H1 (cell line): ENCODE measurements at regions not wholly inside any gene's neighbourhood (a gene's known extent, or its start where the extent isn't known, plus 50 kb on each side); places are given as distances from the start of the nearest gene placed in this dataset.
"Not testable (repeated sequence)": the region's sequence is repeated elsewhere in the genome, so short reads cannot be mapped to it uniquely, and the experiment has no call there.

ENCODE experiments used
- CTCF ChIA-PET: fragments of 300-600 bp; sonication (Branson Sonifier 250); formaldehyde crosslinking; loops from one replicate; lab custom pipeline; 2021; ENCODE audit not compliant: partially characterized antibody; lab: Charles Lee
- POLR2A ChIA-PET: fragments of 300-600 bp; sonication (Branson Sonifier 250); formaldehyde crosslinking; loops from one replicate; lab custom pipeline; 2021; ENCODE audit warnings: inconsistent platforms; ENCODE audit not compliant: partially characterized antibody; lab: Charles Lee
- DNase-seq, 2 experiments: peaks; one replicate each; pipeline versions ENCODE4 v3.0.0 to v3.0.0-alpha.2; 2010 to 2022; ENCODE audit warnings: low spot score in 2 of 2, low read depth in 1 of 2, mixed read lengths in 1 of 2
- FAIRE-seq: peaks from 2 replicates; lab custom pipeline; 2011; peaks lifted over from hg19 to GRCh38; lab: Jason Lieb, UNC
- H2AFZ ChIP-seq: 2 replicates; pipeline ENCODE4 v1.8.1; 2012; ENCODE audit warnings: low read length, inconsistent platforms
- H2AK5ac ChIP-seq: 2 replicates; pipeline ENCODE4 v1.6.1; 2013; ENCODE audit warnings: low read depth, low read length
- H2BK120ac ChIP-seq: replicated peaks from 2 replicates; pipeline ENCODE3; 2013; ENCODE audit warnings: low read depth, low read length, inconsistent platforms
- H2BK12ac ChIP-seq: 2 replicates; pipeline ENCODE4 v1.6.1; 2013; ENCODE audit warnings: low read depth, low read length
- H2BK15ac ChIP-seq: 2 replicates; pipeline ENCODE4 v1.6.1; 2013; ENCODE audit warnings: low read length
- H2BK20ac ChIP-seq: 2 replicates; pipeline ENCODE4 v1.6.1; 2013; ENCODE audit warnings: low read length
- H2BK5ac ChIP-seq: 2 replicates; pipeline ENCODE4 v1.6.1; 2013; ENCODE audit warnings: low read depth, low read length
- H3K14ac ChIP-seq: 2 replicates; pipeline ENCODE4 v1.6.1; 2013; ENCODE audit warnings: inconsistent platforms; ENCODE audit not compliant: insufficient read length
- H3K18ac ChIP-seq: 2 replicates; pipeline ENCODE4 v1.6.1; 2013; ENCODE audit warnings: low read length; ENCODE audit errors: extremely low read depth
- H3K23ac ChIP-seq: 2 replicates; pipeline ENCODE4 v1.6.1; 2013; ENCODE audit warnings: inconsistent platforms; ENCODE audit not compliant: insufficient read length
- H3K23me2 ChIP-seq: 2 replicates; pipeline ENCODE4 v1.6.1; 2013; ENCODE audit warnings: low read depth, low read length
- H3K27ac ChIP-seq: 2 replicates; pipeline ENCODE4 v1.6.1; 2011; ENCODE audit warnings: low read depth, low read length, inconsistent platforms
- H3K27me3 ChIP-seq, 4 experiments: replicated peaks in 1 of 4; 1 replicate in 1 of 4; 2 replicates in 3 of 4; pipeline versions ENCODE4 v1.6.1 to v1.8.1; 2011 to 2013; ENCODE audit warnings: low read length in 3 of 4, mild to moderate bottlenecking in 3 of 4, inconsistent platforms in 2 of 4, mixed read lengths in 2 of 4, moderate library complexity in 1 of 4; ENCODE audit not compliant: control insufficient read depth in 3 of 4, insufficient read depth in 3 of 4; ENCODE audit errors: extremely low read depth in 1 of 4
- H3K36me3 ChIP-seq, 4 experiments: 2 replicates each; pipeline versions ENCODE4 v1.6.1 to v1.8.1; 2011 to 2013; ENCODE audit warnings: mild to moderate bottlenecking in 4 of 4, low read length in 3 of 4, moderate library complexity in 2 of 4, control low read depth in 1 of 4, inconsistent platforms in 1 of 4; ENCODE audit not compliant: insufficient read depth in 4 of 4, control insufficient read depth in 2 of 4
- H3K4ac ChIP-seq: replicated peaks from 2 replicates; pipeline ENCODE3; 2013; ENCODE audit warnings: low read length, low read depth, mixed read lengths, inconsistent platforms; ENCODE audit not compliant: insufficient read length
- H3K4me1 ChIP-seq, 4 experiments: replicated peaks in 1 of 4; 1 replicate in 1 of 4; 2 replicates in 3 of 4; pipeline versions ENCODE4 v1.6.1 to v1.8.1; 2011 to 2013; ENCODE audit warnings: low read length in 3 of 4, inconsistent platforms in 2 of 4, mixed read lengths in 1 of 4; ENCODE audit not compliant: insufficient read depth in 4 of 4, control insufficient read depth in 3 of 4
- H3K4me2 ChIP-seq, 2 experiments: 2 replicates each; pipeline versions ENCODE4 v1.6.1 to v1.8.1; 2011 to 2013; ENCODE audit warnings: low read depth in 2 of 2, low read length in 2 of 2, control low read depth in 1 of 2, inconsistent platforms in 1 of 2, mild to moderate bottlenecking in 1 of 2; ENCODE audit not compliant: insufficient read depth in 1 of 2
- H3K4me3 ChIP-seq, 4 experiments: fragments of 200-600, 300-600 bp in 1 of 4; sonication (generic), shearing (Covaris generic), sonication (Bioruptor Twin) in 1 of 4; 2 replicates each; pipeline versions ENCODE4 v1.5.1 to v1.8.1; 2011 to 2016; ENCODE audit warnings: low read length in 4 of 4, low read depth in 3 of 4, control low read depth in 2 of 4, inconsistent platforms in 2 of 4, mild to moderate bottlenecking in 2 of 4, mixed read lengths in 1 of 4, moderate library complexity in 1 of 4; ENCODE audit not compliant: insufficient read depth in 2 of 4; ENCODE audit errors: extremely low read depth in 1 of 4
- H3K56ac ChIP-seq: replicated peaks from 2 replicates; pipeline ENCODE3; 2013; ENCODE audit warnings: low read depth, mild to moderate bottlenecking, mixed read lengths, low read length, inconsistent platforms; ENCODE audit not compliant: insufficient read length
- H3K79me1 ChIP-seq: 2 replicates; pipeline ENCODE4 v1.6.1; 2013; ENCODE audit warnings: low read depth, low read length, control low read depth
- H3K79me2 ChIP-seq, 2 experiments: 2 replicates each; pipeline versions ENCODE4 v1.6.1 to v1.8.1; 2012 to 2013; ENCODE audit warnings: low read length in 2 of 2, mild to moderate bottlenecking in 2 of 2, inconsistent platforms in 1 of 2; ENCODE audit not compliant: insufficient read depth in 2 of 2, control insufficient read depth in 1 of 2
- H3K9ac ChIP-seq, 4 experiments: replicated peaks in 1 of 4; 1 replicate in 1 of 4; 2 replicates in 3 of 4; pipeline versions ENCODE4 v1.6.1 to v1.8.1; 2011 to 2013; ENCODE audit warnings: low read depth in 3 of 4, low read length in 3 of 4, control low read depth in 2 of 4, mild to moderate bottlenecking in 2 of 4, moderate library complexity in 2 of 4, inconsistent platforms in 1 of 4; ENCODE audit errors: extremely low read depth in 1 of 4
- H3K9me3 ChIP-seq, 2 experiments: 2 replicates each; pipeline versions ENCODE4 v1.6.1 to v1.8.1; 2012 to 2013; ENCODE audit warnings: mild to moderate bottlenecking in 2 of 2, moderate library complexity in 2 of 2, control low read depth in 1 of 2, inconsistent platforms in 1 of 2, low read depth in 1 of 2, low read length in 1 of 2, mixed read lengths in 1 of 2; ENCODE audit not compliant: insufficient read depth in 2 of 2
- H4K20me1 ChIP-seq, 2 experiments: replicated peaks in 1 of 2; 2 replicates each; pipeline versions ENCODE3 to v1.8.1; 2011 to 2013; ENCODE audit warnings: inconsistent platforms in 2 of 2, low read length in 2 of 2, mild to moderate bottlenecking in 1 of 2; ENCODE audit not compliant: insufficient read depth in 2 of 2, control insufficient read depth in 1 of 2
- H4K5ac ChIP-seq: 2 replicates; pipeline ENCODE4 v1.6.1; 2013; ENCODE audit warnings: low read length, low read depth, mixed read lengths, inconsistent platforms; ENCODE audit not compliant: insufficient read length
- H4K8ac ChIP-seq: 2 replicates; pipeline ENCODE4 v1.8.0; 2013; ENCODE audit warnings: mild to moderate bottlenecking, moderate library complexity, low read length, inconsistent platforms; ENCODE audit not compliant: insufficient read depth; ENCODE audit errors: extremely low read depth
- H4K91ac ChIP-seq: replicated peaks from 2 replicates; pipeline ENCODE3; 2013; ENCODE audit warnings: low read length, mixed read lengths, inconsistent platforms; ENCODE audit not compliant: insufficient read length
- WGBS, 2 experiments: shearing (Covaris generic) in 1 of 2; methylation state at CpG; one replicate each; pipeline versions ENCODE4 v1.1.6 to v1.1.7; 2013 to 2015; ENCODE audit warnings: low lambda C conversion rate in 2 of 2, mixed read lengths in 2 of 2, inconsistent platforms in 1 of 2, low coverage in 1 of 2, missing lambda C conversion rate in 1 of 2; ENCODE audit not compliant: insufficient replicate concordance in 2 of 2, insufficient coverage in 1 of 2, insufficient read length in 1 of 2; ENCODE audit errors: extremely low coverage in 1 of 2, missing lambda C conversion rate in 1 of 2; 5-methylcytosine and 5-hydroxymethylcytosine counted together

DNA sequence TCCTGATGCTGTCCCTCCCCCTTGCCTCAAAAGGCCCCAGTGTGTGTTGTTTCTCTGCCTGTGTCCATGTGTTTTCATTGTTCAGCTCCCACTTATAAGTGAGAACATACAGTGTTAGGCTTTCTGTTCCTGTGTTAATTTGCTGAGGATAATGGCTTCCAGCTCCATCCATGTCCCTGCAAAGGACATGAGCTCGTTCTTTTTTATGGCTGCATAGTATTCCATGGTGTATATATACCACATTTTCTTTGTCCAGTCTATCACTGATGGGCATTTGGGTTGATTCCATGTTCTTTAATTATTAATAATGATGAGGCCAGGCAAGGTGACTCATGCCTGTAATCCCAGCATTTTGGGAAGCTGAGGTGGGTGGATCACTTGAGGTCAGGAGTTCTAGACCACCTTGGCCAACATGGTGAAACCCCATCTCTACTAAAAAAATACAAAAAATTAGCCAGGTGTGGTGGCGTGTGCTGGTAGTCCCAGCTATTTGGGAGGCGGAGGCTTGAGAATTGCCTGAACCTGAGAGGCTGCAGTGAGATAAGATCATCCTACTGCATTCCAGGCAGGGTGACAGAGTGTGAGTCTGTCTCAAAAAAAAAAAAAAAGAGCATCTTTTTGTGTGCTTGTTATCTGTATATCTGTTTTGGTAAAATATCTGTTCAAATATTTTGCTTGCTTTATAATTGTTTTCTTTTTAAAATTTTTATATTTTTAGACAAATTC, 78.0 kb upstream of the CLINT1 start:
- H4K5ac ChIP-seq, H3K27me3 ChIP-seq, H2BK5ac ChIP-seq, POLR2A ChIA-PET, H3K56ac ChIP-seq, H4K8ac ChIP-seq, H3K4me3 ChIP-seq, H3K36me3 ChIP-seq, H2BK120ac ChIP-seq, H3K14ac ChIP-seq, H4K91ac ChIP-seq, H2AFZ ChIP-seq, FAIRE-seq, H3K79me1 ChIP-seq, H2AK5ac ChIP-seq, H3K18ac ChIP-seq, H3K27ac ChIP-seq, H3K79me2 ChIP-seq, H2BK15ac ChIP-seq, DNase-seq, H3K23me2 ChIP-seq, H3K4me1 ChIP-seq, H3K4me2 ChIP-seq, H2BK12ac ChIP-seq, H3K9ac ChIP-seq, H3K4ac ChIP-seq, H3K23ac ChIP-seq, H2BK20ac ChIP-seq, H3K9me3 ChIP-seq, H4K20me1 ChIP-seq: not testable (repeated sequence)
- CTCF ChIA-PET, result interaction anchor here (0.6 to 4.1 kb wide), 8 partner anchors 10 to 1219 kb away, joined by 3 to 17 read pairs (median 3); no protein-coding TSS in a partner anchor
- WGBS, 2 experiments, result 97% methylated on average over 3 of the region's 3 CpGs; no CpG with 5 or more reads in 1 of the 2 experiments
